Nephron (organoid): ENCODE measurements at regions not wholly inside any gene's neighbourhood (a gene's known extent, or its start where the extent isn't known, plus 50 kb on each side); places are given as distances from the start of the nearest gene placed in this dataset.

Experiments used
- H3K27ac Mint-ChIP-seq, 3 experiments: 2 replicates each; pipeline ENCODE4 v1.8.0; 2020; ENCODE audit warnings: mixed read lengths in 3 of 3, mild to moderate bottlenecking in 2 of 3, moderate library complexity in 1 of 3
- H3K27me3 Mint-ChIP-seq: 2 replicates; pipeline ENCODE4 v1.8.0; 2021; ENCODE audit warnings: low read depth, mild to moderate bottlenecking, moderate library complexity, mixed read lengths
- H3K36me3 Mint-ChIP-seq: 2 replicates; pipeline ENCODE4 v1.8.0; 2020; ENCODE audit warnings: low read depth, mixed read lengths
- H3K4me1 Mint-ChIP-seq: 2 replicates; pipeline ENCODE4 v1.8.0; 2020; ENCODE audit warnings: mixed read lengths
- H3K4me3 Mint-ChIP-seq, 3 experiments: 2 replicates each; pipeline ENCODE4 v1.8.0; 2020; ENCODE audit warnings: mild to moderate bottlenecking in 3 of 3, mixed read lengths in 3 of 3, moderate library complexity in 2 of 3
- H3K9me3 Mint-ChIP-seq: 2 replicates; pipeline ENCODE4 v1.8.0; 2020; ENCODE audit warnings: mixed read lengths
- CTCF ChIP-seq, 3 experiments: fragments of 200-600 bp; sonication (generic); IDR thresholded peaks; one replicate each; pipeline ENCODE4 v1.5.0; 2021; ENCODE audit warnings: antibody characterized with exemption in 3 of 3; ENCODE audit not compliant: unreplicated experiment in 3 of 3

GRCh38 chr6:44651604-44652003, 264.1 kb downstream of the CDC5L start:
- Mint-ChIP-seq H3K4me3 (no peak overlapping the region), H3K36me3 (peaks cover 3% of the 10 kb centered on the region), H3K9me3 (peaks cover 2% of the 10 kb centered on the region), H3K27me3 (peaks cover 66% of the 10 kb centered on the region), H3K27ac (no peak overlapping the region), H3K4me1 (peaks cover 31% of the 10 kb centered on the region)
- no peak for TF ChIP-seq CTCF (IDR thresholded peaks at IDR 0.05; ENCODE audit: unreplicated experiment in 3 of 3)

- no peak for TF ChIP-seq CTCF (IDR thresholded peaks at IDR 0.05; ENCODE audit: unreplicated experiment in 3 of 3)
- Mint-ChIP-seq H3K9me3 (peaks cover 4% of the 10 kb centered on the region), H3K27ac (no peak overlapping the region), H3K27me3 (peaks cover 73% of the 10 kb centered on the region), H3K4me1 (peaks cover 40% of the 10 kb centered on the region), H3K36me3 (peaks cover 3% of the 10 kb centered on the region), H3K4me3 (peak overlapping the region in 1 of 3 experiments; percentile 6)
Observed at GRCh38 chr6:44652547-44652946, 265.0 kb downstream of the CDC5L start.

GRCh38 chr6:44653091-44653490, 265.6 kb downstream of the CDC5L start:
- Mint-ChIP-seq H3K36me3 (peaks cover 3% of the 10 kb centered on the region), H3K27me3 (peaks cover 68% of the 10 kb centered on the region), H3K9me3 (peaks cover 3% of the 10 kb centered on the region), H3K4me1 (peaks cover 40% of the 10 kb centered on the region), H3K4me3 (no peak overlapping the region), H3K27ac (no peak overlapping the region)
- no peak for TF ChIP-seq CTCF (IDR thresholded peaks at IDR 0.05; ENCODE audit: unreplicated experiment in 3 of 3)

- peaks cover 2% of the 10 kb centered on the region for H3K9me3 Mint-ChIP-seq
- H3K27ac Mint-ChIP-seq, result peak overlapping the region in 1 of 3 experiments; percentile 11
- peaks cover 3% of the 10 kb centered on the region for H3K36me3 Mint-ChIP-seq
- peak overlapping the region in 2 of 3 experiments; percentile 3 to 33 for H3K4me3 Mint-ChIP-seq
- H3K27me3 Mint-ChIP-seq, result peaks cover 67% of the 10 kb centered on the region
- TF ChIP-seq CTCF (IDR thresholded peaks at IDR 0.05; ENCODE audit: unreplicated experiment in 3 of 3), result no peak
- H3K4me1 Mint-ChIP-seq, result peaks cover 40% of the 10 kb centered on the region
Observed at GRCh38 chr6:44653761-44654218, 266.3 kb downstream of the CDC5L start.

GRCh38 chr6:44655412-44656342, 268.2 kb downstream of the CDC5L start:
- peaks cover 79% of the 10 kb centered on the region for H3K27me3 Mint-ChIP-seq
- TF ChIP-seq CTCF (IDR thresholded peaks at IDR 0.05; ENCODE audit: unreplicated experiment in 3 of 3), result peak; percentile 92 to 98 (median 93)
- H3K9me3 Mint-ChIP-seq, result peaks cover 2% of the 10 kb centered on the region
- peaks cover 3% of the 10 kb centered on the region for H3K36me3 Mint-ChIP-seq
- H3K4me3 Mint-ChIP-seq, result peak overlapping the region in 2 of 3 experiments; percentile 35 to 55
- H3K4me1 Mint-ChIP-seq, result peaks cover 36% of the 10 kb centered on the region
- peak overlapping the region in 1 of 3 experiments; percentile 39 for H3K27ac Mint-ChIP-seq
